WTC11 (cell line): ENCODE measurements at regions not wholly inside any gene's neighbourhood (a gene's known extent, or its start where the extent isn't known, plus 50 kb on each side); places are given as distances from the start of the nearest gene placed in this dataset.

Experiments used
- ATAC-seq: fragments of 200-7000 bp; cut with Tn5 transposase; 2 replicates; pipeline ENCODE4 v1.10.0; 2021; ENCODE audit warnings: mild to moderate bottlenecking, moderate library complexity
- CTCF ChIA-PET: fragments of 300-600 bp; sonication (Branson Sonifier 250); formaldehyde crosslinking; loops from one replicate; lab custom pipeline; 2021; ENCODE audit warnings: antibody characterized with exemption; lab: Charles Lee
- POLR2A ChIA-PET: fragments of 350-600 bp; sonication (Branson Sonifier 250); formaldehyde crosslinking; loops from one replicate; lab custom pipeline; 2021; ENCODE audit warnings: antibody characterized with exemption; lab: Charles Lee
- DNase-seq: peaks from one replicate; pipeline ENCODE4 v3.0.0; 2021; ENCODE audit warnings: low spot score
- H3K27ac Mint-ChIP-seq: 2 replicates; pipeline ENCODE4 v1.8.0; 2021; ENCODE audit warnings: mixed read lengths
- H3K27me3 Mint-ChIP-seq: 2 replicates; pipeline ENCODE4 v1.8.0; 2021; ENCODE audit warnings: low read depth, mild to moderate bottlenecking, moderate library complexity, mixed read lengths
- H3K36me3 Mint-ChIP-seq: 2 replicates; pipeline ENCODE4 v1.8.0; 2021; ENCODE audit warnings: mixed read lengths
- H3K4me1 Mint-ChIP-seq: 2 replicates; pipeline ENCODE4 v1.8.0; 2022; ENCODE audit warnings: mixed read lengths
- H3K4me3 Mint-ChIP-seq: 2 replicates; pipeline ENCODE4 v1.8.0; 2021; ENCODE audit warnings: mild to moderate bottlenecking, moderate library complexity, mixed read lengths
- H3K9me3 Mint-ChIP-seq: 2 replicates; pipeline ENCODE4 v1.8.0; 2021; ENCODE audit warnings: mixed read lengths
- CBFB ChIP-seq: sonication (generic); formaldehyde crosslinking; IDR thresholded peaks from 2 replicates; pipeline ENCODE4 v1.8.1; 2022; ENCODE audit warnings: mild to moderate bottlenecking, low read depth, missing genetic modification reagents
- E2F5 ChIP-seq: sonication (generic); formaldehyde crosslinking; IDR thresholded peaks from 2 replicates; pipeline ENCODE4 v1.8.1; 2022; ENCODE audit warnings: mild to moderate bottlenecking, moderate library complexity, missing genetic modification reagents
- ETV6 ChIP-seq: sonication (generic); formaldehyde crosslinking; IDR thresholded peaks from 2 replicates; pipeline ENCODE4 v1.8.1; 2022; ENCODE audit warnings: mild to moderate bottlenecking, missing genetic modification reagents
- FOXJ3 ChIP-seq: sonication (generic); formaldehyde crosslinking; IDR thresholded peaks from 2 replicates; pipeline ENCODE4 v1.9.0; 2021; ENCODE audit warnings: missing genetic modification reagents, mild to moderate bottlenecking, borderline replicate concordance
- FOXK1 ChIP-seq: sonication (generic); formaldehyde crosslinking; IDR thresholded peaks from 2 replicates; pipeline ENCODE4 v1.8.0; 2022; ENCODE audit warnings: mild to moderate bottlenecking, moderate library complexity, missing genetic modification reagents
- IRF2 ChIP-seq: sonication (generic); formaldehyde crosslinking; IDR thresholded peaks from 2 replicates; pipeline ENCODE4 v1.8.0; 2022; ENCODE audit warnings: low read depth, missing genetic modification reagents, borderline replicate concordance
- MXD4 ChIP-seq: fragments of 250-450 bp; sonication (Bioruptor Pico); IDR thresholded peaks from 2 replicates; pipeline ENCODE4 v1.8.0; 2021; ENCODE audit warnings: mild to moderate bottlenecking, moderate library complexity, borderline replicate concordance
- NFE2L1 ChIP-seq: sonication (generic); formaldehyde crosslinking; IDR thresholded peaks from 2 replicates; pipeline ENCODE4 v1.8.1; 2023; ENCODE audit warnings: missing genetic modification reagents
- NR1H2 ChIP-seq: sonication (generic); formaldehyde crosslinking; IDR thresholded peaks from 2 replicates; pipeline ENCODE4 v1.9.0; 2021; ENCODE audit warnings: mild to moderate bottlenecking, moderate library complexity, missing genetic modification reagents
- NR2C2 ChIP-seq: sonication (generic); formaldehyde crosslinking; IDR thresholded peaks from 2 replicates; pipeline ENCODE4 v1.8.0; 2022; ENCODE audit warnings: mild to moderate bottlenecking, missing genetic modification reagents
- OVOL2 ChIP-seq: fragments of 250-450 bp; sonication (Bioruptor Pico); IDR thresholded peaks from 2 replicates; pipeline ENCODE4 v1.9.0; 2021; ENCODE audit warnings: mild to moderate bottlenecking, borderline replicate concordance
- TCF7 ChIP-seq: sonication (generic); formaldehyde crosslinking; IDR thresholded peaks from 2 replicates; pipeline ENCODE4 v1.8.0; 2022; ENCODE audit warnings: mild to moderate bottlenecking, low read depth, missing genetic modification reagents, moderate library complexity
- ZNF138 ChIP-seq: sonication (generic); formaldehyde crosslinking; conservative IDR thresholded peaks from 2 replicates; pipeline ENCODE4 v1.8.1; 2022; ENCODE audit warnings: mild to moderate bottlenecking, moderate library complexity, missing genetic modification reagents
- ZNF396 ChIP-seq: fragments of 250-450 bp; sonication (Bioruptor Pico); IDR thresholded peaks from 2 replicates; pipeline ENCODE4 v1.8.0; 2021; ENCODE audit warnings: mild to moderate bottlenecking, moderate library complexity, borderline replicate concordance
- TF ChIP-seq, protein P1 (sequence below): fragments of 250-450 bp; sonication (Bioruptor Pico); IDR thresholded peaks from 2 replicates; pipeline ENCODE4 v2.1.2; 2022; ENCODE audit warnings: mild to moderate bottlenecking, moderate library complexity
- TF ChIP-seq, protein P2 (sequence below): sonication (generic); formaldehyde crosslinking; IDR thresholded peaks from 2 replicates; pipeline ENCODE4 v1.8.1; 2023; ENCODE audit warnings: mild to moderate bottlenecking, missing genetic modification reagents, borderline replicate concordance
- TF ChIP-seq, protein P3 (sequence below): sonication (generic); formaldehyde crosslinking; IDR thresholded peaks from 2 replicates; pipeline ENCODE4 v1.8.1; 2022; ENCODE audit warnings: missing genetic modification reagents, borderline replicate concordance
- TF ChIP-seq, protein P4 (sequence below): sonication (generic); formaldehyde crosslinking; IDR thresholded peaks from 2 replicates; pipeline ENCODE4 v1.8.1; 2022; ENCODE audit warnings: low read depth, missing genetic modification reagents, borderline replicate concordance

DNA sequence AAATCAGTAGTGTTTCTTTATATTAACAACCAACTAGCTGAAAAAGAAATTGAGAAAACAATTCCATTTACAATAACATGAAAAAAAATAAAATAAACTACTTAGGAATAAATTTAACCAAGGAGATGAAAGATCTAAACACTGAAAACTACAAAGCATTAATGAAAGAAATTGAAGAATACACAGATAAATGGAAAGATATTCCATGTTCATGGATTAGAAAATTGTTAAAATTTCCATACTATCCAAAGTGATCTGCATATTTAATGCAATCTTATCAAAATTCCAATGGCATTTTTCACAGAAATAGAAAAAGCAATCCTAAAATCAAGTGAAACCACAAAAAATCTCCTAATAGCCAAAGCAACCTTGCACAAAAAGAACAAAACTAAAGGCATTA lies 320.2 kb upstream of the GRAMD2B start:
- ATAC-seq (no peak), DNase-seq (no peak)
- Mint-ChIP-seq H3K27ac (no peak overlapping the region), H3K4me3 (no peak overlapping the region), H3K4me1 (peaks cover 14% of the 10 kb centered on the region), H3K36me3 (no peaks in the 10 kb centered on the region), H3K9me3 (0 out of 2 replicates have a peak, but pooled peaks cover 1% of the 10 kb centered on the region), H3K27me3 (no peaks in the 10 kb centered on the region)
- ChIA-PET CTCF (no interaction called here), POLR2A (no interaction called here)
- TF ChIP-seq TCF7 (CRISPR knock-in tag) (no peak), ETV6 (CRISPR knock-in tag) (no peak), E2F5 (CRISPR knock-in tag) (no peak), NFE2L1 (no peak), NR2C2 (CRISPR knock-in tag) (no peak), ZNF138 (CRISPR knock-in tag) (no peak), FOXK1 (CRISPR knock-in tag) (no peak), NR1H2 (CRISPR knock-in tag) (no peak)
- TF ChIP-seq, protein P1, sequence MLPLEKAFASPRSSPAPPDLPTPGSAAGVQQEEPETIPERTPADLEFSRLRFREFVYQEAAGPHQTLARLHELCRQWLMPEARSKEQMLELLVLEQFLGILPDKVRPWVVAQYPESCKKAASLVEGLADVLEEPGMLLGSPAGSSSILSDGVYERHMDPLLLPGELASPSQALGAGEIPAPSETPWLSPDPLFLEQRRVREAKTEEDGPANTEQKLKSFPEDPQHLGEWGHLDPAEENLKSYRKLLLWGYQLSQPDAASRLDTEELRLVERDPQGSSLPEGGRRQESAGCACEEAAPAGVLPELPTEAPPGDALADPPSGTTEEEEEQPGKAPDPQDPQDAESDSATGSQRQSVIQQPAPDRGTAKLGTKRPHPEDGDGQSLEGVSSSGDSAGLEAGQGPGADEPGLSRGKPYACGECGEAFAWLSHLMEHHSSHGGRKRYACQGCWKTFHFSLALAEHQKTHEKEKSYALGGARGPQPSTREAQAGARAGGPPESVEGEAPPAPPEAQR (CRISPR knock-in tag), result no peak

GRCh38 chr5:126103868-126104267 lies 319.3 kb upstream of the GRAMD2B start:
- CTCF ChIA-PET, result no interaction called here
- Mint-ChIP-seq H3K4me3 (no peak overlapping the region), H3K9me3 (no peaks in the 10 kb centered on the region), H3K27me3 (no peaks in the 10 kb centered on the region), H3K4me1 (peaks cover 19% of the 10 kb centered on the region), H3K27ac (no peak overlapping the region), H3K36me3 (no peaks in the 10 kb centered on the region)
- no peak for DNase-seq
- no peak for TF ChIP-seq CBFB (CRISPR knock-in tag)
- POLR2A ChIA-PET, result no interaction called here
- ATAC-seq, result no peak

- Mint-ChIP-seq H3K27ac (no peak overlapping the region), H3K4me1 (peaks cover 23% of the 10 kb centered on the region), H3K27me3 (no peaks in the 10 kb centered on the region), H3K4me3 (no peak overlapping the region), H3K9me3 (no peaks in the 10 kb centered on the region), H3K36me3 (no peaks in the 10 kb centered on the region)
- CTCF ChIA-PET, result no interaction called here
- DNase-seq, result no peak
- no peak for ATAC-seq
- POLR2A ChIA-PET, result no interaction called here
- TF ChIP-seq IRF2 (CRISPR knock-in tag), result no peak
- no peak for TF ChIP-seq OVOL2 (CRISPR knock-in tag)
- TF ChIP-seq, protein P2, sequence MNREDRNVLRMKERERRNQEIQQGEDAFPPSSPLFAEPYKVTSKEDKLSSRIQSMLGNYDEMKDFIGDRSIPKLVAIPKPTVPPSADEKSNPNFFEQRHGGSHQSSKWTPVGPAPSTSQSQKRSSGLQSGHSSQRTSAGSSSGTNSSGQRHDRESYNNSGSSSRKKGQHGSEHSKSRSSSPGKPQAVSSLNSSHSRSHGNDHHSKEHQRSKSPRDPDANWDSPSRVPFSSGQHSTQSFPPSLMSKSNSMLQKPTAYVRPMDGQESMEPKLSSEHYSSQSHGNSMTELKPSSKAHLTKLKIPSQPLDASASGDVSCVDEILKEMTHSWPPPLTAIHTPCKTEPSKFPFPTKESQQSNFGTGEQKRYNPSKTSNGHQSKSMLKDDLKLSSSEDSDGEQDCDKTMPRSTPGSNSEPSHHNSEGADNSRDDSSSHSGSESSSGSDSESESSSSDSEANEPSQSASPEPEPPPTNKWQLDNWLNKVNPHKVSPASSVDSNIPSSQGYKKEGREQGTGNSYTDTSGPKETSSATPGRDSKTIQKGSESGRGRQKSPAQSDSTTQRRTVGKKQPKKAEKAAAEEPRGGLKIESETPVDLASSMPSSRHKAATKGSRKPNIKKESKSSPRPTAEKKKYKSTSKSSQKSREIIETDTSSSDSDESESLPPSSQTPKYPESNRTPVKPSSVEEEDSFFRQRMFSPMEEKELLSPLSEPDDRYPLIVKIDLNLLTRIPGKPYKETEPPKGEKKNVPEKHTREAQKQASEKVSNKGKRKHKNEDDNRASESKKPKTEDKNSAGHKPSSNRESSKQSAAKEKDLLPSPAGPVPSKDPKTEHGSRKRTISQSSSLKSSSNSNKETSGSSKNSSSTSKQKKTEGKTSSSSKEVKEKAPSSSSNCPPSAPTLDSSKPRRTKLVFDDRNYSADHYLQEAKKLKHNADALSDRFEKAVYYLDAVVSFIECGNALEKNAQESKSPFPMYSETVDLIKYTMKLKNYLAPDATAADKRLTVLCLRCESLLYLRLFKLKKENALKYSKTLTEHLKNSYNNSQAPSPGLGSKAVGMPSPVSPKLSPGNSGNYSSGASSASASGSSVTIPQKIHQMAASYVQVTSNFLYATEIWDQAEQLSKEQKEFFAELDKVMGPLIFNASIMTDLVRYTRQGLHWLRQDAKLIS (CRISPR knock-in tag), result no peak
- no peak for TF ChIP-seq MXD4 (CRISPR knock-in tag)
- TF ChIP-seq FOXJ3 (CRISPR knock-in tag), result no peak
These were observed 318.9 kb upstream of the GRAMD2B start for GRCh38 chr5:126104341-126104740.

- no peaks in the 10 kb centered on the region for H3K27me3 Mint-ChIP-seq
- ChIA-PET CTCF (no interaction called here), POLR2A (no interaction called here)
- no peak overlapping the region for H3K4me3 Mint-ChIP-seq
- H3K27ac Mint-ChIP-seq, result no peak overlapping the region
- no peak for DNase-seq
- H3K9me3 Mint-ChIP-seq, result no peaks in the 10 kb centered on the region
- peaks cover 30% of the 10 kb centered on the region for H3K4me1 Mint-ChIP-seq
- no peak for ATAC-seq
- no peaks in the 10 kb centered on the region for H3K36me3 Mint-ChIP-seq
- TF ChIP-seq ZNF396 (CRISPR knock-in tag) (no peak), TCF7 (CRISPR knock-in tag) (no peak)
- TF ChIP-seq, protein P3, sequence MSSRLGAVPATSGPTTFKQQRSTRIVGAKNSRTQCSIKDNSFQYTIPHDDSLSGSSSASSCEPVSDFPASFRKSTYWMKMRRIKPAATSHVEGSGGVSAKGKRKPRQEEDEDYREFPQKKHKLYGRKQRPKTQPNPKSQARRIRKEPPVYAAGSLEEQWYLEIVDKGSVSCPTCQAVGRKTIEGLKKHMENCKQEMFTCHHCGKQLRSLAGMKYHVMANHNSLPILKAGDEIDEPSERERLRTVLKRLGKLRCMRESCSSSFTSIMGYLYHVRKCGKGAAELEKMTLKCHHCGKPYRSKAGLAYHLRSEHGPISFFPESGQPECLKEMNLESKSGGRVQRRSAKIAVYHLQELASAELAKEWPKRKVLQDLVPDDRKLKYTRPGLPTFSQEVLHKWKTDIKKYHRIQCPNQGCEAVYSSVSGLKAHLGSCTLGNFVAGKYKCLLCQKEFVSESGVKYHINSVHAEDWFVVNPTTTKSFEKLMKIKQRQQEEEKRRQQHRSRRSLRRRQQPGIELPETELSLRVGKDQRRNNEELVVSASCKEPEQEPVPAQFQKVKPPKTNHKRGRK (CRISPR knock-in tag), result no peak
- TF ChIP-seq, protein P4, sequence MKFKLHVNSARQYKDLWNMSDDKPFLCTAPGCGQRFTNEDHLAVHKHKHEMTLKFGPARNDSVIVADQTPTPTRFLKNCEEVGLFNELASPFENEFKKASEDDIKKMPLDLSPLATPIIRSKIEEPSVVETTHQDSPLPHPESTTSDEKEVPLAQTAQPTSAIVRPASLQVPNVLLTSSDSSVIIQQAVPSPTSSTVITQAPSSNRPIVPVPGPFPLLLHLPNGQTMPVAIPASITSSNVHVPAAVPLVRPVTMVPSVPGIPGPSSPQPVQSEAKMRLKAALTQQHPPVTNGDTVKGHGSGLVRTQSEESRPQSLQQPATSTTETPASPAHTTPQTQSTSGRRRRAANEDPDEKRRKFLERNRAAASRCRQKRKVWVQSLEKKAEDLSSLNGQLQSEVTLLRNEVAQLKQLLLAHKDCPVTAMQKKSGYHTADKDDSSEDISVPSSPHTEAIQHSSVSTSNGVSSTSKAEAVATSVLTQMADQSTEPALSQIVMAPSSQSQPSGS, result no peak
These were observed 318.3 kb upstream of the GRAMD2B start for GRCh38 chr5:126104951-126105350.
